Fibroblast of lung (primary cell): ENCODE measurements at regions not wholly inside any gene's neighbourhood (a gene's known extent, or its start where the extent isn't known, plus 50 kb on each side); places are given as distances from the start of the nearest gene placed in this dataset.

Experiments used
- DNase-seq, 2 donors: peaks; one replicate each; pipeline versions ENCODE4 v3.0.0 to v3.0.0-alpha.2; 2010; ENCODE audit warnings: low read depth in 2 of 2
- H2AFZ ChIP-seq: 2 replicates; pipeline ENCODE4 v1.5.1; 2012; ENCODE audit warnings: low read length, control low read depth, inconsistent platforms
- H3K27ac ChIP-seq: 2 replicates; pipeline ENCODE4 v1.5.1; 2011; ENCODE audit warnings: low read length, control low read depth; ENCODE audit not compliant: insufficient read depth
- H3K27me3 ChIP-seq: 2 replicates; pipeline ENCODE4 v1.5.1; 2011; ENCODE audit warnings: mild to moderate bottlenecking, low read length; ENCODE audit not compliant: control insufficient read depth, insufficient read depth
- H3K36me3 ChIP-seq: 2 replicates; pipeline ENCODE4 v1.5.1; 2011; ENCODE audit warnings: low read length; ENCODE audit not compliant: control insufficient read depth, insufficient read depth
- H3K4me1 ChIP-seq: 2 replicates; pipeline ENCODE4 v1.5.1; 2011; ENCODE audit warnings: low read length; ENCODE audit not compliant: control insufficient read depth, insufficient read depth; ENCODE audit errors: extremely low read depth
- H3K4me2 ChIP-seq: 2 replicates; pipeline ENCODE4 v1.5.1; 2011; ENCODE audit warnings: low read length, control low read depth; ENCODE audit not compliant: insufficient read depth; ENCODE audit errors: extremely low read depth
- H3K4me3 ChIP-seq, 4 experiments: fragments of 200-600 bp in 1 of 4; sonication (generic) in 1 of 4; replicated peaks in 1 of 4; 2 replicates each; pipeline ENCODE4 v1.5.1; 2011 to 2016; ENCODE audit warnings: low read length in 4 of 4, low read depth in 3 of 4, mild to moderate bottlenecking in 3 of 4, control low read depth in 2 of 4, inconsistent platforms in 1 of 4, mixed read lengths in 1 of 4; ENCODE audit not compliant: insufficient read depth in 1 of 4; ENCODE audit errors: control extremely low read depth in 1 of 4
- H3K79me2 ChIP-seq: 2 replicates; pipeline ENCODE4 v1.5.1; 2012; ENCODE audit warnings: mild to moderate bottlenecking, low read length, inconsistent platforms; ENCODE audit not compliant: control insufficient read depth, insufficient read depth
- H3K9ac ChIP-seq: 2 replicates; pipeline ENCODE4 v1.5.1; 2011; ENCODE audit warnings: mild to moderate bottlenecking, low read length, control low read depth; ENCODE audit not compliant: insufficient read depth
- H3K9me3 ChIP-seq: 2 replicates; pipeline ENCODE4 v1.5.1; 2012; ENCODE audit warnings: low read depth, low read length; ENCODE audit not compliant: control insufficient read depth, insufficient read depth
- H4K20me1 ChIP-seq: 2 replicates; pipeline ENCODE4 v1.5.1; 2011; ENCODE audit warnings: low read length; ENCODE audit not compliant: control insufficient read depth, insufficient read depth; ENCODE audit errors: extremely low read depth
- CTCF ChIP-seq, 2 donors: IDR thresholded peaks in 1 of 2; conservative IDR thresholded peaks in 1 of 2; 1 replicate in 1 of 2; 2 replicates in 1 of 2; pipeline ENCODE4 v1.5.1; 2011 to 2012; ENCODE audit warnings: low read length in 2 of 2, control low read depth in 1 of 2, inconsistent platforms in 1 of 2, low read depth in 1 of 2, mild to moderate bottlenecking in 1 of 2
- EZH2 ChIP-seq: IDR thresholded peaks from 2 replicates; pipeline ENCODE4 v1.5.1; 2012; ENCODE audit warnings: low read length, control low read depth, mild to moderate bottlenecking; ENCODE audit errors: missing control alignments

GRCh38 chr1:81213279-81213678 is 587.5 kb upstream of the ADGRL2 start:
- H3K9ac ChIP-seq: no peak overlapping the region
- no peak overlapping the region for H3K27ac ChIP-seq
- H3K9me3 ChIP-seq: no peaks in the 10 kb centered on the region
- no peak for TF ChIP-seq CTCF (conservative IDR thresholded peaks at IDR 0.05 in 1 of 2, IDR thresholded peaks at IDR 0.05 in 1 of 2; ENCODE audit: low read depth in 1 of 2, low read length in 2 of 2)
- no peak for TF ChIP-seq EZH2
- H3K4me1 ChIP-seq: no peaks in the 10 kb centered on the region
- no peak overlapping the region for H3K4me2 ChIP-seq
- no peaks in the 10 kb centered on the region for H4K20me1 ChIP-seq
- no peaks in the 10 kb centered on the region for H3K27me3 ChIP-seq
- H3K36me3 ChIP-seq: no peaks in the 10 kb centered on the region
- H3K79me2 ChIP-seq: no peaks in the 10 kb centered on the region
- H2AFZ ChIP-seq: no peak overlapping the region
- DNase-seq: no peak
- no peak overlapping the region for H3K4me3 ChIP-seq

- Histone ChIP-seq H3K4me3 (no peak overlapping the region), H3K36me3 (no peaks in the 10 kb centered on the region), H3K4me2 (no peak overlapping the region), H3K9me3 (no peaks in the 10 kb centered on the region), H2AFZ (no peak overlapping the region), H3K79me2 (no peaks in the 10 kb centered on the region), H3K9ac (no peak overlapping the region), H3K27me3 (no peaks in the 10 kb centered on the region), H3K27ac (no peak overlapping the region), H3K4me1 (no peaks in the 10 kb centered on the region), H4K20me1 (no peaks in the 10 kb centered on the region)
- no peak for DNase-seq
- TF ChIP-seq EZH2: no peak
- TF ChIP-seq CTCF (conservative IDR thresholded peaks at IDR 0.05 in 1 of 2, IDR thresholded peaks at IDR 0.05 in 1 of 2; ENCODE audit: low read depth in 1 of 2, low read length in 2 of 2): no peak
Observed at GRCh38 chr1:81209461-81209860, 591.3 kb upstream of the ADGRL2 start.

- H3K9me3 ChIP-seq: no peaks in the 10 kb centered on the region
- DNase-seq: no peak
- no peak overlapping the region for H3K27ac ChIP-seq
- no peak overlapping the region for H2AFZ ChIP-seq
- no peak overlapping the region for H3K9ac ChIP-seq
- H4K20me1 ChIP-seq: no peaks in the 10 kb centered on the region
- no peak for TF ChIP-seq EZH2
- TF ChIP-seq CTCF (conservative IDR thresholded peaks at IDR 0.05 in 1 of 2, IDR thresholded peaks at IDR 0.05 in 1 of 2; ENCODE audit: low read depth in 1 of 2, low read length in 2 of 2): no peak
- H3K36me3 ChIP-seq: no peaks in the 10 kb centered on the region
- no peaks in the 10 kb centered on the region for H3K27me3 ChIP-seq
- no peak overlapping the region for H3K4me2 ChIP-seq
- H3K4me1 ChIP-seq: no peaks in the 10 kb centered on the region
- H3K79me2 ChIP-seq: no peaks in the 10 kb centered on the region
- H3K4me3 ChIP-seq: no peak overlapping the region
Observed at GRCh38 chr1:81208441-81208840, 592.3 kb upstream of the ADGRL2 start.
